Endodermal cell (in vitro differentiated cells): ENCODE measurements at regions not wholly inside any gene's neighbourhood (a gene's known extent, or its start where the extent isn't known, plus 50 kb on each side); places are given as distances from the start of the nearest gene placed in this dataset.

Experiments used
- DNase-seq: peaks from one replicate; pipeline ENCODE4 v3.0.0-alpha.2; 2017
- H3K27ac ChIP-seq: 2 replicates; pipeline ENCODE4 v1.5.1; 2013; ENCODE audit warnings: mild to moderate bottlenecking, low read depth, low read length, moderate library complexity
- H3K27me3 ChIP-seq: 2 replicates; pipeline ENCODE4 v1.6.1; 2013; ENCODE audit warnings: mild to moderate bottlenecking, low read length, moderate library complexity; ENCODE audit not compliant: insufficient read depth, control insufficient read depth, poor library complexity, severe bottlenecking
- H3K36me3 ChIP-seq: 2 replicates; pipeline ENCODE4 v1.7.0; 2013; ENCODE audit warnings: mild to moderate bottlenecking, low read length, moderate library complexity; ENCODE audit not compliant: control insufficient read depth, insufficient read depth
- H3K4me1 ChIP-seq: one replicate; pipeline ENCODE4 v1.7.0; 2013; ENCODE audit warnings: low read length; ENCODE audit not compliant: control insufficient read depth, insufficient read depth
- H3K4me3 ChIP-seq: 2 replicates; pipeline ENCODE4 v1.5.1; 2013; ENCODE audit warnings: mild to moderate bottlenecking, low read length, moderate library complexity
- H3K9ac ChIP-seq: 2 replicates; pipeline ENCODE4 v1.6.1; 2013; ENCODE audit warnings: mild to moderate bottlenecking, low read length, moderate library complexity; ENCODE audit not compliant: poor library complexity, severe bottlenecking; ENCODE audit errors: extremely low read depth
- H3K9me3 ChIP-seq: 2 replicates; pipeline ENCODE4 v1.6.1; 2013; ENCODE audit warnings: mild to moderate bottlenecking, low read length, moderate library complexity; ENCODE audit not compliant: control insufficient read depth
- H3K27ac Mint-ChIP-seq: 2 replicates; pipeline ENCODE4 v1.8.0; 2020; ENCODE audit warnings: mixed read lengths
- H3K27me3 Mint-ChIP-seq: 2 replicates; pipeline ENCODE4 v1.8.0; 2021; ENCODE audit warnings: mild to moderate bottlenecking, mixed read lengths; ENCODE audit not compliant: insufficient read depth
- H3K36me3 Mint-ChIP-seq: 2 replicates; pipeline ENCODE4 v1.8.0; 2020; ENCODE audit warnings: low read depth, mixed read lengths
- H3K4me1 Mint-ChIP-seq: 2 replicates; pipeline ENCODE4 v1.8.0; 2020; ENCODE audit warnings: mixed read lengths
- H3K4me3 Mint-ChIP-seq: 2 replicates; pipeline ENCODE4 v1.8.0; 2020; ENCODE audit warnings: mild to moderate bottlenecking, moderate library complexity, mixed read lengths
- H3K9me3 Mint-ChIP-seq: 2 replicates; pipeline ENCODE4 v1.8.0; 2020; ENCODE audit warnings: mild to moderate bottlenecking, mixed read lengths
- WGBS, 2 experiments: methylation state at CpG; one replicate each; pipeline versions ENCODE4 v1.1.5 to v1.1.7; 2013; ENCODE audit warnings: missing lambda C conversion rate in 2 of 2, mixed read lengths in 1 of 2; ENCODE audit not compliant: insufficient coverage in 1 of 2, insufficient read length in 1 of 2; 5-methylcytosine and 5-hydroxymethylcytosine counted together
- TF ChIP-seq, protein P1 (sequence below): fragments of 200-600 bp; sonication (generic); conservative IDR thresholded peaks from 2 replicates; pipeline ENCODE4 v1.5.0; 2021; ENCODE audit warnings: antibody characterized with exemption, mild to moderate bottlenecking

DNA sequence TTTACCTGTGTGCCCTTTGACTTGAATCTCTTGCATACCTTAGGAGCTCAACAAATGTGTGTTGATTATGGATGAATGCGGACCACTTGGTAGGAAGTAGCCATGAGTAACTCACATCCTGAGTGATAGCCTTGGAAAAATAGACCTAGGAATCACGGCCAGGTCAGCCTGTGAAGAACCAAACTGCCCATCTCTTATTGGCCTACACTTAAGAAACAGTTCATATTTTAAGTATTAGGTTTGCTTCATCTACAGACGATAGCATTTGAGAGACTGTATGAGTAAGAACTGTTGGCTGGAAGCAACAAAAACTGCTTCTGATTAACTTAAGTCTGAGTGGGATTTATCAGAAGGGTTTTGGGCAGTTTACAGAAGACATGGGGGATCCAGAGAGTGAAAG is 152.5 kb upstream of the ADRA1D start:
- Mint-ChIP-seq H3K4me3 (no peak overlapping the region), H3K27ac (no peak overlapping the region), H3K27me3 (no peaks in the 10 kb centered on the region), H3K9me3 (peaks cover 2% of the 10 kb centered on the region), H3K4me1 (no peaks in the 10 kb centered on the region), H3K36me3 (no peaks in the 10 kb centered on the region)
- Histone ChIP-seq H3K36me3 (no peaks in the 10 kb centered on the region), H3K4me1 (no peaks in the 10 kb centered on the region), H3K27me3 (no peaks in the 10 kb centered on the region), H3K27ac (no peak overlapping the region), H3K9ac (no peak overlapping the region), H3K4me3 (no peak overlapping the region), H3K9me3 (no peaks in the 10 kb centered on the region)
- DNase-seq, result no peak
- TF ChIP-seq, protein P1, sequence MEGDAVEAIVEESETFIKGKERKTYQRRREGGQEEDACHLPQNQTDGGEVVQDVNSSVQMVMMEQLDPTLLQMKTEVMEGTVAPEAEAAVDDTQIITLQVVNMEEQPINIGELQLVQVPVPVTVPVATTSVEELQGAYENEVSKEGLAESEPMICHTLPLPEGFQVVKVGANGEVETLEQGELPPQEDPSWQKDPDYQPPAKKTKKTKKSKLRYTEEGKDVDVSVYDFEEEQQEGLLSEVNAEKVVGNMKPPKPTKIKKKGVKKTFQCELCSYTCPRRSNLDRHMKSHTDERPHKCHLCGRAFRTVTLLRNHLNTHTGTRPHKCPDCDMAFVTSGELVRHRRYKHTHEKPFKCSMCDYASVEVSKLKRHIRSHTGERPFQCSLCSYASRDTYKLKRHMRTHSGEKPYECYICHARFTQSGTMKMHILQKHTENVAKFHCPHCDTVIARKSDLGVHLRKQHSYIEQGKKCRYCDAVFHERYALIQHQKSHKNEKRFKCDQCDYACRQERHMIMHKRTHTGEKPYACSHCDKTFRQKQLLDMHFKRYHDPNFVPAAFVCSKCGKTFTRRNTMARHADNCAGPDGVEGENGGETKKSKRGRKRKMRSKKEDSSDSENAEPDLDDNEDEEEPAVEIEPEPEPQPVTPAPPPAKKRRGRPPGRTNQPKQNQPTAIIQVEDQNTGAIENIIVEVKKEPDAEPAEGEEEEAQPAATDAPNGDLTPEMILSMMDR, result no peak
- 91 to 100% methylated on average over 1 to 3 of the region's 3 CpGs for WGBS, 2 experiments

DNA sequence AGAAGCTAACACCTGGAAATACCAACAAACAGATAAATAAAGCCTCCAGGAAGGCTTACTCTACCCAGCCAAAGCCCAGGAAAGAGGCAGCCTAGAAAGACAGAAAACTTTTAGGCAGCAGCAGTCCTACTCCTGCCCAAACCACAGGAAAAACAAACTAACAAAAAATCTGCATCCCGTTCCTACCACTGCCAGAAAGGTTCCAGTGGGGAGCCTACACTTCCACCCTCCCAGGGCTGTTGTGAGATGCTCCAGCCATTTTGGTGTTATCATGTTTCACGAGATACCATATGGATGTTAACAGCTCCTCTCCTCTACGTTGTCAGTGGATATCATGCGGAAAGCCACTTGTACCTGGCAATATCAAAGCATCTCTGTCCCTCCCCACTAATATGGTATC is 135.9 kb upstream of the ADRA1D start:
- 77 to 90% methylated on average over 3 to 4 of the region's 4 CpGs for WGBS, 2 experiments
- H3K4me1 Mint-ChIP-seq, result no peaks in the 10 kb centered on the region
- no peak overlapping the region for H3K4me3 Mint-ChIP-seq
- Histone ChIP-seq H3K4me3 (no peak overlapping the region), H3K27ac (no peak overlapping the region), H3K27me3 (no peaks in the 10 kb centered on the region), H3K36me3 (no peaks in the 10 kb centered on the region), H3K9me3 (no peaks in the 10 kb centered on the region), H3K9ac (no peak overlapping the region), H3K4me1 (no peaks in the 10 kb centered on the region)
- DNase-seq, result no peak
- TF ChIP-seq, protein P1, result no peak
- no peak overlapping the region for H3K27ac Mint-ChIP-seq
- no peaks in the 10 kb centered on the region for H3K36me3 Mint-ChIP-seq
- H3K27me3 Mint-ChIP-seq, result no peaks in the 10 kb centered on the region
- peaks cover 10% of the 10 kb centered on the region for H3K9me3 Mint-ChIP-seq

DNA sequence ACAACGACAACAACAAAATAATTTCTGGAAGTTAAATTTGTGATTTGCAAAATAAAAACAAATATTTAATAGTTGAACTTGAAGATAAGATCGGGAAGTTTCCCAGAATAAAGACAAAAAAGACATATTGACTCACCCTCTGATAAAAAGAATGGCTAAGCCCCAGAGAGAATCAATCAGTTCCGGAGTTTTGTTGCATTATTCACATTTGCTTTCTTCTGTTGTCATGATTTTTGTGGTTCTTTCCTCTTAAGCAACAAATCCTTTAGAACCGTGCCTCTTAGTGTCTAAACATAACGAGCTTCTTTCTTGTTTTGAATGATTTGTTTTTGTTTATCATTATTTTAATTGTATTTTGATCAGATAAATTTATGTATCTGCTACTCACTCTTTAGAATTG is 134.9 kb upstream of the ADRA1D start:
- no peak overlapping the region for H3K4me3 Mint-ChIP-seq
- no peak overlapping the region for H3K9ac ChIP-seq
- DNase-seq, result no peak
- H3K27ac ChIP-seq, result no peak overlapping the region
- H3K4me1 ChIP-seq, result no peaks in the 10 kb centered on the region
- TF ChIP-seq, protein P1, result no peak
- H3K27ac Mint-ChIP-seq, result no peak overlapping the region
- H3K4me1 Mint-ChIP-seq, result no peaks in the 10 kb centered on the region
- H3K4me3 ChIP-seq, result no peak overlapping the region
- no peaks in the 10 kb centered on the region for H3K36me3 Mint-ChIP-seq
- no peaks in the 10 kb centered on the region for H3K9me3 ChIP-seq
- WGBS, 2 experiments, result 69 to 94% methylated on average over 3 to 5 of the region's 5 CpGs
- peaks cover 10% of the 10 kb centered on the region for H3K9me3 Mint-ChIP-seq
- no peaks in the 10 kb centered on the region for H3K36me3 ChIP-seq
- no peaks in the 10 kb centered on the region for H3K27me3 ChIP-seq
- no peaks in the 10 kb centered on the region for H3K27me3 Mint-ChIP-seq
